ENCODE measurements at regions not wholly inside any gene's neighbourhood (a gene's known extent, or its start where the extent isn't known, plus 50 kb on each side); places are given as distances from the start of the nearest gene placed in this dataset.

GRCh38 chr1:22333516-22334121 lies 118.0 kb upstream of the ZBTB40 start (continued):
- TF ChIP-seq ATF2 (IDR thresholded peaks at IDR 0.05; ENCODE audit: low read length) (no peak), JUND (IDR thresholded peaks at IDR 0.05; ENCODE audit: low read length) (no peak), POLR2A (IDR thresholded peaks at IDR 0.05; ENCODE audit: control extremely low read depth in 1 of 2, low read depth in 2 of 2, low read length in 2 of 2) (no peak), FOSL1 (IDR thresholded peaks at IDR 0.05; ENCODE audit: insufficient read depth, low read depth, low read length) (no peak), ASH2L (IDR thresholded peaks at IDR 0.05; ENCODE audit: low read length) (no peak), SP1 (IDR thresholded peaks at IDR 0.05; ENCODE audit: low read depth, low read length) (no peak), RXRA (IDR thresholded peaks at IDR 0.05; ENCODE audit: insufficient read depth, low read depth, low read length) (no peak), CREB1 (IDR thresholded peaks at IDR 0.05) (no peak), CEBPB (IDR thresholded peaks at IDR 0.05; ENCODE audit: low read depth, low read length) (no peak)

Data from H1 (cell line).